Astrocyte (in vitro differentiated cells and primary cell): ENCODE measurements at regions not wholly inside any gene's neighbourhood (a gene's known extent, or its start where the extent isn't known, plus 50 kb on each side); places are given as distances from the start of the nearest gene placed in this dataset.

Source experiments
- DNase-seq: peaks from one replicate; pipeline ENCODE4 v3.0.0-alpha.2; 2010; ENCODE audit warnings: low read depth
- FAIRE-seq: peaks from 2 replicates; lab custom pipeline; 2011; peaks lifted over from hg19 to GRCh38; lab: Jason Lieb, UNC
- H2AFZ ChIP-seq: 2 replicates; pipeline ENCODE4 v1.6.0; 2012; ENCODE audit warnings: low read depth, low read length, inconsistent platforms
- H3K27ac ChIP-seq: 2 replicates; pipeline ENCODE4 v1.5.1; 2011; ENCODE audit warnings: low read depth, low read length, inconsistent platforms
- H3K27me3 ChIP-seq: 2 replicates; pipeline ENCODE4 v1.6.0; 2011; ENCODE audit warnings: low read length, inconsistent platforms; ENCODE audit not compliant: insufficient read depth
- H3K36me3 ChIP-seq: 2 replicates; pipeline ENCODE4 v1.5.1; 2011; ENCODE audit warnings: low read length, inconsistent platforms; ENCODE audit not compliant: insufficient read depth
- H3K4me1 ChIP-seq: 2 replicates; pipeline ENCODE4 v1.5.1; 2011; ENCODE audit warnings: low read length, inconsistent platforms; ENCODE audit not compliant: insufficient read depth
- H3K4me2 ChIP-seq: 2 replicates; pipeline ENCODE4 v1.6.0; 2012; ENCODE audit warnings: low read length, inconsistent platforms
- H3K4me3 ChIP-seq: 2 replicates; pipeline ENCODE4 v1.5.1; 2011; ENCODE audit warnings: low read depth, mild to moderate bottlenecking, low read length, inconsistent platforms; ENCODE audit not compliant: insufficient read depth
- H3K79me2 ChIP-seq: 2 replicates; pipeline ENCODE4 v1.6.0; 2012; ENCODE audit warnings: mild to moderate bottlenecking, low read length, inconsistent platforms; ENCODE audit not compliant: insufficient read depth
- H3K9ac ChIP-seq: 2 replicates; pipeline ENCODE4 v1.6.0; 2012; ENCODE audit warnings: mild to moderate bottlenecking, low read length, inconsistent platforms
- H3K9me3 ChIP-seq: 2 replicates; pipeline ENCODE4 v1.5.1; 2012; ENCODE audit warnings: low read depth, mild to moderate bottlenecking, low read length, inconsistent platforms; ENCODE audit not compliant: insufficient read depth
- H4K20me1 ChIP-seq: 2 replicates; pipeline ENCODE4 v1.6.0; 2012; ENCODE audit warnings: low read length, inconsistent platforms; ENCODE audit not compliant: insufficient read depth
- H3K27ac Mint-ChIP-seq: one replicate; pipeline ENCODE4 v1.8.0; 2021; ENCODE audit warnings: mild to moderate bottlenecking, mixed read lengths; ENCODE audit not compliant: unreplicated experiment
- H3K27me3 Mint-ChIP-seq: one replicate; pipeline ENCODE4 v1.8.0; 2021; ENCODE audit warnings: low read depth, mixed read lengths; ENCODE audit not compliant: unreplicated experiment
- H3K36me3 Mint-ChIP-seq: one replicate; pipeline ENCODE4 v1.8.0; 2021; ENCODE audit warnings: low read depth, mixed read lengths; ENCODE audit not compliant: unreplicated experiment
- H3K4me1 Mint-ChIP-seq: one replicate; pipeline ENCODE4 v1.8.0; 2021; ENCODE audit warnings: low read depth, mixed read lengths; ENCODE audit not compliant: unreplicated experiment
- H3K4me3 Mint-ChIP-seq: one replicate; pipeline ENCODE4 v1.8.0; 2021; ENCODE audit warnings: mild to moderate bottlenecking, moderate library complexity, mixed read lengths; ENCODE audit not compliant: unreplicated experiment
- H3K9me3 Mint-ChIP-seq: one replicate; pipeline ENCODE4 v1.8.0; 2021; ENCODE audit warnings: mild to moderate bottlenecking, mixed read lengths; ENCODE audit not compliant: unreplicated experiment
- EZH2 ChIP-seq: IDR thresholded peaks from 2 replicates; pipeline ENCODE4 v1.6.1; 2012; ENCODE audit warnings: mild to moderate bottlenecking, low read length, inconsistent platforms; ENCODE audit not compliant: insufficient read depth
- TF ChIP-seq, protein P1 (sequence below): IDR thresholded peaks from 2 replicates; pipeline ENCODE4 v1.5.1; 2011; ENCODE audit warnings: low read depth, mild to moderate bottlenecking, inconsistent platforms, low read length, moderate library complexity; ENCODE audit not compliant: insufficient read depth

DNA sequence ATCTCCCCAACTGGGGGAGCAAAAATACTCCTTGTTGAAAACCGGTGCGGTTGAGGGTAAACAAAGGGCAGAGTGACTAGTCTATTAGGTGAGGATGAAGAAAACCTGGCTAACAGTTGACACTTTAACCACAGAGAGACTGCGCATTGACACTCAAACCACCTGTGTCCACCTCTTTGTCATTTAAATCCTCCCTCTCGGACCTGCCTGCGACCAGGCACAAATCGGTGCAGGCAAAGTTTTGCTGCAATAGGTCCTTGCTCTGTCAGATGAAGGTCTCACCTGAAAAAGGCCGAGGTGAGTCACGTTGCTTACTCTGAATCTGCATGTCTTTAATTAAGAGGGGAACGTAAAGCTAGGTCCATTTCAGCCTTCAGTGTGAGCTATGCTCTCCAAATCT is 494.1 kb upstream of the DPPA4 start:
- H2AFZ ChIP-seq = no peak overlapping the region
- H3K4me1 Mint-ChIP-seq = no peaks in the 10 kb centered on the region
- no peaks in the 10 kb centered on the region for H3K9me3 Mint-ChIP-seq
- no peaks in the 10 kb centered on the region for H3K27me3 Mint-ChIP-seq
- no peak for DNase-seq
- TF ChIP-seq, protein P1, sequence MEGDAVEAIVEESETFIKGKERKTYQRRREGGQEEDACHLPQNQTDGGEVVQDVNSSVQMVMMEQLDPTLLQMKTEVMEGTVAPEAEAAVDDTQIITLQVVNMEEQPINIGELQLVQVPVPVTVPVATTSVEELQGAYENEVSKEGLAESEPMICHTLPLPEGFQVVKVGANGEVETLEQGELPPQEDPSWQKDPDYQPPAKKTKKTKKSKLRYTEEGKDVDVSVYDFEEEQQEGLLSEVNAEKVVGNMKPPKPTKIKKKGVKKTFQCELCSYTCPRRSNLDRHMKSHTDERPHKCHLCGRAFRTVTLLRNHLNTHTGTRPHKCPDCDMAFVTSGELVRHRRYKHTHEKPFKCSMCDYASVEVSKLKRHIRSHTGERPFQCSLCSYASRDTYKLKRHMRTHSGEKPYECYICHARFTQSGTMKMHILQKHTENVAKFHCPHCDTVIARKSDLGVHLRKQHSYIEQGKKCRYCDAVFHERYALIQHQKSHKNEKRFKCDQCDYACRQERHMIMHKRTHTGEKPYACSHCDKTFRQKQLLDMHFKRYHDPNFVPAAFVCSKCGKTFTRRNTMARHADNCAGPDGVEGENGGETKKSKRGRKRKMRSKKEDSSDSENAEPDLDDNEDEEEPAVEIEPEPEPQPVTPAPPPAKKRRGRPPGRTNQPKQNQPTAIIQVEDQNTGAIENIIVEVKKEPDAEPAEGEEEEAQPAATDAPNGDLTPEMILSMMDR = no peak
- no peak for TF ChIP-seq EZH2
- no peaks in the 10 kb centered on the region for H3K36me3 ChIP-seq
- H3K4me2 ChIP-seq = no peak overlapping the region
- no peaks in the 10 kb centered on the region for H3K36me3 Mint-ChIP-seq
- H3K4me3 Mint-ChIP-seq = no peak overlapping the region
- H3K9ac ChIP-seq = no peak overlapping the region
- no peak overlapping the region for H3K27ac ChIP-seq
- H3K27me3 ChIP-seq = no peaks in the 10 kb centered on the region
- no peak overlapping the region for H3K4me3 ChIP-seq
- no peaks in the 10 kb centered on the region for H4K20me1 ChIP-seq
- no peaks in the 10 kb centered on the region for H3K9me3 ChIP-seq
- no peak for FAIRE-seq
- no peak overlapping the region for H3K27ac Mint-ChIP-seq
- H3K79me2 ChIP-seq = no peaks in the 10 kb centered on the region
- no peaks in the 10 kb centered on the region for H3K4me1 ChIP-seq

DNA sequence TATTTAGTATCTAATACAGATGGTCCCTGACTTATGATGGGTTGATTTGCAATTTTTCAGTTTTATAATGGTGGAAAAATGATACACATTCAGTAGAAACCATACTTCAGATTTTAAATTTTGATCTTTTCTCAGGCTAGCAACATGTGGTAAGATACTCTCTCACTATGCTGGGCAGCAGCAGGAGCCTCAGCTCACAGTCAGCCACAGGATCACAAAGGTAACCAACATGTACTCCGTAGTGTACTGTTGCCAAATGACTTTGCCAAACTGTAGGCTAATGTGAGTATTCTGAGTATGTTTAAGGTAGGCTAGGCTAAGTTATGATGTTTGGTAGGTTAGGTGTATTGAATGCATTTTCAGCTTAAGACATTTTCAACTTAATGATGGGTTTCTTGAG is 498.6 kb upstream of the DPPA4 start:
- H2AFZ ChIP-seq = no peak overlapping the region
- TF ChIP-seq, protein P1 = no peak
- no peak for TF ChIP-seq EZH2
- no peaks in the 10 kb centered on the region for H3K9me3 ChIP-seq
- H3K9me3 Mint-ChIP-seq = no peaks in the 10 kb centered on the region
- DNase-seq (no peak), FAIRE-seq (no peak)
- no peaks in the 10 kb centered on the region for H3K27me3 ChIP-seq
- no peaks in the 10 kb centered on the region for H3K4me1 ChIP-seq
- no peak overlapping the region for H3K4me3 Mint-ChIP-seq
- H3K36me3 ChIP-seq = no peaks in the 10 kb centered on the region
- H3K4me3 ChIP-seq = no peak overlapping the region
- H3K27me3 Mint-ChIP-seq = no peaks in the 10 kb centered on the region
- H3K4me2 ChIP-seq = no peak overlapping the region
- no peak overlapping the region for H3K27ac ChIP-seq
- no peak overlapping the region for H3K27ac Mint-ChIP-seq
- H4K20me1 ChIP-seq = no peaks in the 10 kb centered on the region
- no peak overlapping the region for H3K9ac ChIP-seq
- H3K4me1 Mint-ChIP-seq = no peaks in the 10 kb centered on the region
- no peaks in the 10 kb centered on the region for H3K79me2 ChIP-seq
- H3K36me3 Mint-ChIP-seq = no peaks in the 10 kb centered on the region

DNA sequence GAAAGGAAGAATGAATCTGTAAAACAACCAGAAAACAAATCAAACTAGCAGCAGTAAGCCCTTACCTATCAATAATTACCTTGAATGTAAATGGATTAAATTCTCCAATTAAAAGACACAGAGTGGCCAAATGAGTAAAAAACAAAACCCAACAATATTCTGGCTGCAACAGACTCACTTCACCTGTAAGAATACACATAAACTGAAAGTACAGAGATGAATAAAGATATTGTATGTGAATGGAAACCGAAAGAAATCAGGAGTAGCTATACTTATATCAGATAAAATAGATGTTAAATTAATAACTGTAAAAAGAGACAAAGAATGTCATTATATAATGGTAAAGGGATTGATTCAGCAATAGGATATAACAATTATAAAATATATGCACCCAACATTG is 514.5 kb upstream of the DPPA4 start:
- FAIRE-seq (no peak), DNase-seq (no peak)
- H3K36me3 ChIP-seq = no peaks in the 10 kb centered on the region
- H3K4me1 ChIP-seq = no peaks in the 10 kb centered on the region
- no peaks in the 10 kb centered on the region for H3K79me2 ChIP-seq
- Mint-ChIP-seq H3K9me3 (peaks cover 15% of the 10 kb centered on the region), H3K27ac (no peak overlapping the region), H3K4me3 (no peak overlapping the region), H3K27me3 (no peaks in the 10 kb centered on the region), H3K36me3 (no peaks in the 10 kb centered on the region), H3K4me1 (no peaks in the 10 kb centered on the region)
- H2AFZ ChIP-seq = no peak overlapping the region
- H3K9ac ChIP-seq = no peak overlapping the region
- H3K9me3 ChIP-seq = peaks cover 8% of the 10 kb centered on the region
- no peak overlapping the region for H3K27ac ChIP-seq
- H3K27me3 ChIP-seq = no peaks in the 10 kb centered on the region
- H3K4me2 ChIP-seq = no peak overlapping the region
- no peaks in the 10 kb centered on the region for H4K20me1 ChIP-seq
- no peak for TF ChIP-seq EZH2
- TF ChIP-seq, protein P1 = no peak
- H3K4me3 ChIP-seq = no peak overlapping the region
